GM18861 (cell line): ENCODE measurements at regions not wholly inside any gene's neighbourhood (a gene's known extent, or its start where the extent isn't known, plus 50 kb on each side); places are given as distances from the start of the nearest gene placed in this dataset.
"Not testable (repeated sequence)": the region's sequence is repeated elsewhere in the genome, so short reads cannot be mapped to it uniquely, and the experiment has no call there.

Source experiments
- ATAC-seq: cut with Tn5 transposase; IDR thresholded peaks from one replicate; pipeline ENCODE4 v1.9.1; 2021; ENCODE audit not compliant: unreplicated experiment

DNA sequence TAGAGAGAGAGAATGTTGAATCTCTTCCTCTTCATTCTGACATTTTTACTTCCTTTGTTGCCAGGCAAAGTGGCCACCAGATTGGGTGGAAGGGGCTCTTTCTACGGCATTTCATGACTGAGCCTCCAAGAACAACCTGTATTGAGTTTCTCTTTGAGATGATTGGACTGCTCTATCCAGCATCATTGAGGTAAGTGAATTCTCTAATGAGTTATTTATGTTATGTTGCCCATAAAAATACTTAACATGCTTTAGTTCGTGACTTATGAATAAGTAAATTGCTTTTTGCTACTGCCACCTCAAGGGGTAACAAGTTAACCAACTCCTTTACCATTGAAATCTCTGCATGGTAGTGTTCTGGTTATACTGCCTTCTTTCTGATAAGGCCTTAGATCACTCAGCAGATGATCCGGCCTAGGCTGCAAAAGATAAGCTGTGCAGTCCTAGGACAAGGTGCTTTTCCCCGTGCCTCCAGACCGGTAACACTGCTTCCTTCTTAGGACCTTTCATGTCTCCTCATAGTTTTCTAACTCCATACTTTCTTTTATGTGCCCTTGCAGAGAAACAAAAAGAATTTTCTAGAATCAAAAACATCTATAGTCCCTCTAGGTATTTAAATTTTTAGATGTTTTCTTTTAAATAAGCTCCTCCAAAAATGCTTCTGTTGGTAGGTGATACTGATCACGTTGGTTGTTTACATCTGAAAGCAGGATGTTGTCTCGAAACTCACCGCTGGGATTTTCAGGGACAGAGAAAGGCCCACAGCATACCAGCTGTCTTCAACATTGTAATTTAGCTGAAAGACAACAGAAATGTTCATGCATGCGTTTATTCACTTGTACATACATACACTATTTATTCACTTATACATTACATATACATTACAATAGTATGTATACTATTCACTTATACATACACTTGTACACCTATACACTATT lies 157.1 kb upstream of the RBPJ start:
- no peak for ATAC-seq

DNA sequence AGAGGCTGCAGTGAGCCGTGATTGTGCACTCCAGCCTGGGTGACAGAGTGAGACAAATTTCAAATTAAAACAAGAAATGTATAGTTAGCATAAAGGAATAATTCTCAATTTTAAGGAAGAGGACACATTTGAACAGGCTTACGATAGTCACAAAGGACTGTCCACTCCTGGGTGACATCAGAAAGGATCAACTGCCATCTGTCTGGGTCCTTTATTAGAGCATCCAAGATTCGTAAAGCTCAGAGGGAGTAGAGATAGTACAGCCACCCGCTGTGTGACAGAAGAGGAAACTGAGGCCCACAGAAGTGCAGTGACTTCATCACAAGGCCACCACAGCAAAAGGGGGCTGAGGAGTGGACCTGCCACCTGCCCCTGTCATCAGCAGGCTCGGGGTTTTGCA lies 149.3 kb upstream of the RBPJ start:
- no peak for ATAC-seq

- ATAC-seq, result no peak
Observed at GRCh38 chr4:26171941-26172340, 148.9 kb upstream of the RBPJ start.

DNA sequence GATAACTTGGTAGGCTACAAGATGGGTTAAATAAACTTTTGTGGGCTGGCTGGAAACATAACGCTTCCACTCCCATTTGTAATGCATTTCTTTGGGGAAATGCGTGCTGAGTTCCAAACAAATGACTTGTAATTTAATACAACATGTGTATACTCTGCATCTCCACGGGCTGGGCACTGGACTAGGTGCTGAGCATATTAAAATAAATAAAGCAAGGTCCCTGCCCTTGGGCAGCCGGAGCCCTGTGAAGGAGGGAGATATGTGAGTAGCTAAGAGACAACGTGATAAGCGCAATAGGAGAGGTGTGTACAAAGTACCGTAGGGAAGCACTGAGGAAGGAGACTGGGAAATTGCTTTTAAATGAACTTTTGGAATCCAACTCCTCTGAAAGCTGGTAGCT lies 147.2 kb upstream of the RBPJ start:
- ATAC-seq, result no peak

DNA sequence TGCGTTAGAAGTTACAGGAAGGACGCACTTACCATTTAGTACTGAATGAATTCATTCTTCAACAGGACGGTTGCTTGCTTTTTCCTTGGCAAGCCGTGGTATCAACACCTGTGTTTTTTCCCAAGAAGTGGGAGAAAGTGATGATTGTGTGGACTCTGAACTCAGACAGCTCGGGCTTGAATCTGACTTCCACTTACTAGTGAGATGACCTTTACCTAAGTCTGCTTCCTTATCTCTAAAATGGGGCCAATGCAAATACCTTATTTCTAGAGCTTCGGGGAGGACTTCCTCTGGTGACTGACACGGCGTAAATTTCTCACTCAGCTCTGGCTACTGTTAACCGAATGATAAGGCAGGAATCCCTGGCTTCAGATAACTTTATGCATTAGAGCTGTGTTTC lies 146.8 kb upstream of the RBPJ start:
- no peak for ATAC-seq

- peak; percentile 35 for ATAC-seq
Observed at GRCh38 chr4:26175006-26175786, 145.6 kb upstream of the RBPJ start.

GRCh38 chr4:26175905-26176470 lies 144.8 kb upstream of the RBPJ start:
- ATAC-seq, result no peak

DNA sequence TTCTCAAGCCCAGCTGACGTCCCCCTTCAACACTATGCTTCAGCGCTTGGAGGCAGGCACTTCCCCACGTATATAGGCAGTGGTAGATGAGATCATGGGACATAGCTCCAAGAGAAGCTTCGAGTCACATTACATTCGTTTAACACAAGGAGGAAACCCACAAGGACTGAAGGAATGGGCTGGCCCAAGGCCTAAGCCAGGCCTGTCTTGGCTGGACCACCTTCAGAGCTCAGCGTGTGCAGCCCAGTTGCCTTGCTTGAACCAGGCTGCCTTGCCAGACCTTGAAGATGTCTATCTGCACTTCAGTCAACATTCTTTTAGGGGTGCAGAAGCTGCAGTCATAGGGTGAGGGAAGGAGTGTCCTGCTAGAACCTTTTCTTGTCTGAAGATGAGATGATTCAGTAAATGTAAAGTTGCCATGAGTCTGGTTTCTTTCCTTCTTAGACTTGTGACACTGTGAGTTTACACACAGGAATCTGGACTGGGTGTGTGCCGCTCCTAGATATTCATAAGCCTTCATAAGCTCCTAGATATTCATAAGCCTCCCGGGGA lies 144.1 kb upstream of the RBPJ start:
- ATAC-seq, result no peak

DNA sequence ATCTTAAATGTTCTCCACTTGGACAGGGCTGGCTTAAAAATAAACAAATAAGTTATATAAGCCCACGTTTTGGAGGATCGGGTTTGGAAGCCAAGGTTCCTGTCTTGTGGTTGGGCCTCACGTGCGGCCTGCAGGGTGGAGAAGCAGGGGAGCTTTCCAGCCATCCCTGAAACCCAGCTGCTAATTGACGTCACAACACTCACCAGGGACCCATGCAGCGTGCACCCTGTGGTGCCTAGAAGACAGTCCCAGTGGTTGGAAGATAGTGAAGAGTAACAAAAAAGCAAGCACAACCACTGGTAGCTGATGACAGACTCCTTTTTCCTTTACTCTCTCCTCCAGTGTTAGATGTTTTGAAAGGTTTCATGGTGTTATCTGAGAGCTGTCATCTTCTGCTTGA lies 142.0 kb upstream of the RBPJ start:
- no peak for ATAC-seq

- ATAC-seq, result peak; percentile 88
Observed at GRCh38 chr4:26179316-26179760, 141.5 kb upstream of the RBPJ start.

DNA sequence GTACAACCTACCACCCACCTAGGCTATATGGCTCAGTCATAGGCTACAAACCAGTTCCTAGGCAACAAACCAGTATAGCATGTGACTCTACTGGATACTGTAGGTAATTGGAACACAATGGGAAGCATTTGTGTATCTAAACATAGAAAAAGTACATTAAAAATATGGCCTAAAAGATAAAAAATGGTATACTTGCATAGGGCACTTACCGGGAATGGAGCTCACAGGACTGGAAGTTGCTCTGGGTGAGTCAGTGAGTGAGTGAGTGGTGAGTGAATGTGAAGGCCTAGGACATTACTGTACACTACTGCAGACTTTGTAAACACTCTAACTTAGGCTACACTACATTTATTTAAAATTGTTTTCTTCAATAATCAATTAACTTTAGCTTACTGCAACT lies 139.2 kb upstream of the RBPJ start:
- no peak for ATAC-seq

DNA sequence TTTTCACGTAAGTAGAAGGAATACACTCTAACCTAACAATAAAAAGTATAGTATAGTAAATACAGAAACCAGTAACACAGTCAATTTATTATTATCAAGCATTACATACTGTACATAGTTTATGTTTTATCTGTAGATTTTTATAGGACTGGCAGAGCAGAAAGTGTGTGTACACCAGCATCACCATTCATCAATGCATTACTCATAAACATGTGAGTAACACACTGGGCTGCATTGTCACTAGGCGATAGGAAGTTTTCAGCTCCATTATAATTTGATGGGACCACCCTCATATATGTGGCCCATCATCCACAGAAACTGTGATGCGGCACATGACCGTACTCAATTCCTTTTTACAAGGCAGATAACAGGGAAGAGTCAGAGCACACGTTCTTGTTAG lies 137.8 kb upstream of the RBPJ start:
- no peak for ATAC-seq

DNA sequence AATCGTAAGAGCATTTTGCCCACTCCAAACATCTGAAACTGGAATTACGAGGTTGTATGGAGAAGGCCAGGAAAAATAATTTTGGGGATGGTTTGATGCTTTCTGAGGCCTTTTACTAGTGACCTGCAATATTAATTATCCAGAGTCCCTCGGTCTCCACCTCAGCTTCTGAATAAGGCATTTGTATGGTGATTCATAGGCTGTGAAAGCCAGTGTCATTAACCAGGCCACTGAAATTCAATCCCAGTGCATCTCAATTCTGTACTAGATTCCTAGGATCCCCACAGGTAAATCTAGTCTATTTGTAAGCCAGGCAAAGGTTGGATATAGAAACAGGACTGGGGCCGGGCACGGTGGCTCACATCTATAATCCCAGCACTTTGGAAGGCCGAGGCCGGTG lies 135.4 kb upstream of the RBPJ start:
- no peak for ATAC-seq

GRCh38 chr4:26191353-26191752 lies 129.5 kb upstream of the RBPJ start:
- no peak for ATAC-seq

GRCh38 chr4:26192899-26193869 lies 127.6 kb upstream of the RBPJ start:
- peak; percentile 34 for ATAC-seq

- peak; percentile 42 for ATAC-seq
Observed at GRCh38 chr4:26194764-26195163, 126.0 kb upstream of the RBPJ start.

- ATAC-seq, result no peak
Observed at GRCh38 chr4:26196567-26196966, 124.2 kb upstream of the RBPJ start.

GRCh38 chr4:26197018-26197779 lies 123.6 kb upstream of the RBPJ start:
- ATAC-seq, result peak; percentile 81

DNA sequence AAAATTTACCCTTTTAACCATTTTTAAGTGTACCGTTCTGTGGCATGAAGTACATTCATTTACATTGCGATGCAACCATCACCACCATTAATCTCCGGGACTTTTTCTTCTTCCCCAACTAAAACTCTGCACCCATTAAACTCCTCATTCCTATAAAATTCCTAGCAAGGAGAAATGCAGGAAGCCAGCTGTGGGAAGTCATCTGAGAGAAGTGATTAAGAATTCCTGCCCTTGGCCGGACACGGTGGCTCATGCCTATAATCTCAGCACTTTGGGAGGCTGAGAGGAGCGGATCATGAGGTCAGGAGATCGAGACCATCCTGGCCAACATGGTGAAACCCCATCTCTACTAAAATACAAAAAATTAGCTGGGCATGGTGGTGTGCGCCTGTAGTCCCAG lies 121.9 kb upstream of the RBPJ start:
- not testable (repeated sequence) for ATAC-seq

GRCh38 chr4:26199596-26199995 lies 121.2 kb upstream of the RBPJ start:
- ATAC-seq, result no peak
